Umbilical cord (tissue), 1 donor: ENCODE measurements at regions not wholly inside any gene's neighbourhood (a gene's known extent, or its start where the extent isn't known, plus 50 kb on each side); places are given as distances from the start of the nearest gene placed in this dataset.

Experiments
- DNase-seq: peaks from one replicate; pipeline ENCODE4 v3.0.0-alpha.2; 2015; ENCODE audit warnings: low spot score

DNA sequence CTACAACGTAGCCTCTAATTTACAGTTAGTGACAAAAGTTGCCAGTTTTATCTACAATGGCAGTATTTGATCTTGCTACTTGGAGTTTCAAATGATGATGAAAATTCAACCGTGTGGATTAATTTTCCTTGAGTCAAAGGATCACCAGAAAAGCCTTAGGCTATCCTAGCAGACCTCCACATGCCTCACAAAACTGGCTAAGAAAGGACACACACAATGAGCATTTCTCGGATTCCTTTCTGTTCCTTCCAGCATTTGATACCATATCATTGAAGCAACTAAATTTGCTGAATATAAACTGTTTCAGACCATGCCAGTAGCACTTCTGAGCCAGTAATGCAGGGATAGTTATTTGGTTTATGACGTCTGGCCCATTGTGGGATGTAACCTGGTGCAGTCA is 587.4 kb upstream of the MDFIC2 start:
- no peak for DNase-seq

DNA sequence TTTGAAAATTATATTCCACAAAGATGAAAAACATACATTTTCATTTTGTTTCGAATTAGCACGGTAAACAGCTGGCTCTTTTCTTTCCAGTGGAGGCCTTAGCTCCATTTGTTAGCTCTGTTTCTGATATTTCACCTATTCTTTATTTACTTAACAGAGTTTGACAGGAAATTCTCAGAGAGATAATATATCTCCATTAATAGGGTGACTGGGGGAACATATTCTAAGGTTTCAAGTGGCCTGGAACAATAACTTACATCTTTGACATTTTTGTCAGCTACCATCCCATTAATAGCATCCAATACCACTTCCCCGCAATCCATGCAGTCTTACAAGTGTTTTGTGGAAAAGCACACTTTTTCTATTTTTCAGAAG is 577.6 kb upstream of the MDFIC2 start:
- no peak for DNase-seq

DNA sequence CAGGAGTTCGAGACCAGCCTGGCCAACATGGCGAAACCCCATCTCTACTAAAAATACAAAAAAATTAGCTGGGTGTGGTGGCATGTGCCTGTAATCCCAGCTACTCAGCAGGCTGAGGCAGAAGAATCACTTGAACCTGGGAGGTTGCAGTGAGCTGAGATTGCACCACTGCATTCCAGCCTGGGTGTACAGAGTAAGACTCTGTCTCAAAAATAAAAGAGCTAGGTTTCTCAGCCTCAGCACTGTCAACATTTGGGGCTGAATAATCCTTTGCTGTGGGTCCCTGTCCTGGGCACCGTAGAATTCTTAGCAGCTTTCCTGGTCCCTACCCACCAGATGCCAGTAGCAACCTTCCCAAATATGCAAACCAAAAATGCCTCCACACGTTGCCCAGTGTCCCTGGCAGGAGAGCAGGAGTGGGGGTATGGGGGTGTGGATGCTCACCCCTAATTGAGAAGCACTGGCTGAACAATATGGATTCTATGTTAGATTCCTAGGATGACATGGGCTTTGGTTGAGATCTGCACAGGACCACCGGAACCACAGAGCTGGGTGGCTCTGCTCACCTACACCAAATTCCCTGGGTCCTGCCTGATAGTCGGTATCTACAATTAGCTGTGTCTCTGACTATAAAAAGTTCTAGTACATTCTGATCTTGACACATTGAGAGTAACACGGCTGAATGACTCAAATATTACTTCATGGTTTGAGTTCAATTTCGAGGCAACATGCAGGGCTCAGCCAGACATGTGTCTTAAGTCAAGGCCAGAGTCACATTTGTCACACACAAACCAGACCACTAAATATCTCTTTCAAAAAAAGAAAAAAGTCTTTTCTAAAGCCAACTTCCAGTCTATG is 577.0 kb upstream of the MDFIC2 start:
- DNase-seq, result no peak

DNA sequence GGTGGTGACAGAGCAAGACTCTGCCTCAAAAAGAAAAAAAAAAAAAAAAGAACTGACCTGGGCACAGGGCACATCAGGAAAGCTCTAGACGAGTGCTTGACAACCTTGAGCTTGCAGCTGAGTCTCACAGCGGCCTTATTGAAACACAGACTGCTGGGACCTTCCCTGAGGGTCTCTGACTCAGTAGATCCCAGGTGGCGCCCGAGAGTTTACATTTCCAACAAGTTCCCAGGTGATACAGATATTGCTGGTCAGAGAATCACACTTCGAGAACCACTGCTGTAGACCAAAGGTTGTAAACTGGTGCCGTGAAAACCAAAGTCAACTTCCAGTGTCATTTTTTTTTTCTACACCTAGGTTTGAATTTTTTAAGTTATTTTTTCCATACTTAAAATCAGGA is 573.2 kb upstream of the MDFIC2 start:
- no peak for DNase-seq

DNA sequence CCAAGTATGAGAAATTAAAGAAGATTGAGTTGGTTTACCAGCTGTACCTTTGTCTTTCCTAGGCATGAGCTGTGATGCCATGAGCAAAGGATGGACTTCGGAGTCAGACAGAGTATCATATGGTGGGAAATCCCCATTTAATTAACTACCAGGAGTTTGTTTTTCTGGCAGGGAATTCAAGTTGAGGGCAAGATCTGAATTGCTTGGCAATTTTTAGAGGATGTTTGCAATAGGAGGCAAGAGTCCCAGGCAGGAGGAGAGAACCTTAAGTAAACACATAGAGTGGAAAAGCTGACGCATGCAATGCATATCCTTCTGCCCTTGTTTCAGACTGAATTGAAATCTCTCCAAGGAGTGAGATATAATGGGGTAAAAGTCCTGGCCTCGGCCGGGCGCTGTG is 569.7 kb upstream of the MDFIC2 start:
- no peak for DNase-seq

DNA sequence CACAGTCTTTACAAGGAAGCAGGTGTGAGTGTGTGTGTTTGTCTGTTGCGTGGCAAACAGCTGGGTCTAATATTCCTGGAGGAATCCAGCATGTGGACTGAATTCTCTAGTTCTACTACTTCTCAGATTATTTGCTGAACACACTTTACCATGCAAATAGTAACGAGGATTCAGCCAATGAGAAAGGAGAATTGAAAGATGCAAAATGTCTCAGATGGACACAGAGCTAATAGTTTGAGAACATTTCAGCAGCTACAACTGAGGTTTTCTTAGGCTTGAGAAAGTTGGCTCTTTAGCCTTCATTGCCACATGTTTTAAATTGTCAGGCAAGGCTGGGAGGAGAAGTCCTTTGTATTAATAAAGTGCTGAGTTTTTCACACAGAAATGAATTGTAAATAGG is 568.0 kb upstream of the MDFIC2 start:
- DNase-seq, result no peak

DNA sequence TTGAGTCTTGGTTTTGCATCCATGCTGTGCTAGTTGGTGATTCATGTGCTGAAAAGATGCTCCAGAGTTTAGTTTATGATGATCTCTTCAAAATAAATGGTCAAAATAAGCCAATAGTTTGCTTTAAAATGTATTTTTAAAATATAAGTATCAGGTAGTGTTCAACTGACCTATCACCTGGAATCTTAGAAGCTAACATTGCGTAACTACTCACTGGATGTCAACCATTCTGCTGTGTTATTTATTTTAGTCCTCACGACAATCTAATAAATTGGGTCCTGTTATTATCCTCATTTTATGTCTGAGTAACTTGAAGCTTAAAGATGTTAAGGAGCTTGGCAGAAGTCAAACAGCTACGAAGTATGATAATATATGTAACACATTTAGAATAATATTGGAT is 563.7 kb upstream of the MDFIC2 start:
- no peak for DNase-seq

DNA sequence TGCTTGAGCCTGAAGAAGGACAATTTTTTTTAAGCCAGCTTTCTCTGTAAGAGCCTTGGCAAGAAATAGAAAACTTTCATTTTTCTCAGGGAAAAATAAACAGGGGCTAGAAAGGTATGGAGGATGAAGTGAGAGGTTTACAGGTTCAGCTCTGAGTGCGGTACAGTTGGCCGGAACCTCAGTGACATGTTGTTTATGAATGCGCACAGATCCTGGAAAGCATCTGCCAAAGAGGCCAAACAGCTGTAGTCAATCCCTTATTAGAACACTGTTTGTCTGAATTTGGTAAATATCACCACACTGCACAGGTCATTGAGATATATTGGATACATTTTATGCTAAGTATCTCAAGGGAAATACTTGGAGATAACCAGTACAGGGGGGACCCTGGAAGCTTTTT is 561.8 kb upstream of the MDFIC2 start:
- DNase-seq, result no peak

DNA sequence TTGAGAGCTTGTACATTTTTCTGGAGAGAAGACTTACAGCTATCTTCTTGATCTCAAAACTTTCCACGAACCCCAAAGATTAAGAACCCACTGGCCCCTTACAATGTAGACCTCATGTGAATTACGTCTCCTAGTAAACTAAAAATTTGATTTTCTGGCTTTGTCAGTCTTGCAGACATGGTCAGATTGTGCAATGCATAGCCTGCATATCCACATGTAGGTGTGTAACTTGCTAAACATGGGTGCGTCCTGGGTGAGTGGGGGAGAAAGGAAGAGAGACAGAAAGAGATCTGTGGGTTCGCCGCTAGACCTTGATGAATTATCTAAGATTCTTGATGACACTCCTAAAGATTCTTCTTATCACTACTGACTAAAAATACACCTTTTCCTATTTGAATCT is 561.2 kb upstream of the MDFIC2 start:
- no peak for DNase-seq

DNA sequence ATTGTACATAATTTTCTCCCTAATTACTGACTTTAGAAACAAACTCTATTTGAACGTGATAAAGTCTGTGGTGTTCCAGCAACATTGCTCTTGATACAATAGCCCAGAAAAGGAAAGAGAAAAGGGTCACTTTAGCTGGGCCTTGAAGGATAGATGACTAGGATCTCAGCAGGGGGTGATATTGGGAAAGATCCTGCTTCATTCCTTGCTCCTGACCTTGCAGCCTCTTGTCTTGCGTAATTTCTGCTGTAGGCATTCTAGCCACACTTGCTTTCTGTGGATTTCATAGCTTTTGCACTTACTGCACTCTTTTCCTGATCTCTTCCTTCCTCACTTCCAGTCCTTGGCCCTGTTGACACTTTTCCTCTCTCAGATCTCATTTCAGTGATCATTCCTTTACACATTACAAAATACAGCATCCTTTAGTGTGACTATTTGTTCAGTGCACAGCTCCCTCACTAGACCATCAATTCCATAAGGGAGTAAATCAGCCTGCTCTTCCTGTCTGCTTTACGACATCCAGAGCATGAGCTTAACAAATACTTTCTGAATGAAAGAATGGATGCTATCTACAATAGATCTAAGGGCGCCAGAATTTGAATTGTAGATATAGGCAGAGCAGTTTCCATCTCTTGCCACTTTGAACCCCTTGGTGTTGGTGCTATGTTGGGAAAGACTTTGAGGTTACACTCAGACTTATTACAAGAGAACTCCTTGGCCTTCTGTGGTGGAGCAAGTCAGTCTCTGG is 559.6 kb upstream of the MDFIC2 start:
- DNase-seq, result no peak

DNA sequence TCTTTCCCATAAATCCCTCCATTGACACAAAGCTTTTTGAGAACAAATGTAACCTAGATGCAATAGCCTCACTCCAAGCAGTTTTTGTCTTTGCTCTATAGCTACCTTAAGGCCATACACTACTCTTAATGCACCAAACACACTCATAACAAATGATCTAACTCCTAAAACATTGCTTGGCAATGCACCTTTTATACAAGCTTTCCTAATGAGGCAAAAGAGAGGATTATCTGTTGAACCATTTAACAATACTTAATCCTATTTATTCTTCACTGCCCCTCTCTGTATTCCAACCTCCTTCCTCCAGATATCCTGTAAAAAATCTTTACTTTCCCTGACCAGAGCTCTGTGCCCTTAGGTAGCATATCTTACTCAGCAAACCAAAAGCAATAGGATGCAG is 558.1 kb upstream of the MDFIC2 start:
- DNase-seq, result no peak

DNA sequence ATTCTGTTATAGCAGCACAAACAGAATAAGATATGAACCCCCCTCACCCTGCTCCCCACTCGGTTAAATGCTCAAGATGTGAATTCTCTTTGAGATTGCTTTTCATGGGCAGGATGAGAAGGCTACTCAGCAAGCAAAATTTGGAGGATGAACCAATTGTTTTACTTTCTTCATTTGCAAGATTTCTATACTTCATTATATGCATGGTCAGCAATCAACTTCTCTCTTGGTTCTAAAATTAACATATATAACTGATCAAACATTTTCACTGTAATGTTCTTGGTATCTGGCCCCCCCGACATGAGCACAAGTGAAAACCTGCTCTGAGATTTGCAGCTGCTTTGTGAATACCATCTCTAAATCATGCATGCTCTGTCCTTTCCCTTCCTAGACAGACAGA is 556.1 kb upstream of the MDFIC2 start:
- no peak for DNase-seq

DNA sequence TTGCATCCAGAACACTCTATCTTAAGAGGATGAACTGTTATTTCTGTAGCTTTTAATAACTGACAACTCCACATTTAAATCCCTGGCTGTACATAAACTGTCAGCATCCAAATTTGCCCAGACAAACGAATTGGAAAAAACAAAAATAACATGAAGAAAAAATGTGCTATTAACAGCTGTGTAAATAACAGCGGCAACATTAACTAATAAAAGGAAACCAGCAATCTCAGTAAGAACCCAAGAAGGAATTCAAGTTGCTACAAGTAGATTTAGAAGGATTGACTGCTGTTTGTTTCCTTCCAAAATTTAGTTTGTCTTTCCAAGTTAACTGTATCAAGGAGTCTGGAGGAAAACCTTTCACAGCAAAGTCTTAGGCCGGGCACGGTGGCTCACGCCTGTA is 550.6 kb upstream of the MDFIC2 start:
- DNase-seq, result no peak

DNA sequence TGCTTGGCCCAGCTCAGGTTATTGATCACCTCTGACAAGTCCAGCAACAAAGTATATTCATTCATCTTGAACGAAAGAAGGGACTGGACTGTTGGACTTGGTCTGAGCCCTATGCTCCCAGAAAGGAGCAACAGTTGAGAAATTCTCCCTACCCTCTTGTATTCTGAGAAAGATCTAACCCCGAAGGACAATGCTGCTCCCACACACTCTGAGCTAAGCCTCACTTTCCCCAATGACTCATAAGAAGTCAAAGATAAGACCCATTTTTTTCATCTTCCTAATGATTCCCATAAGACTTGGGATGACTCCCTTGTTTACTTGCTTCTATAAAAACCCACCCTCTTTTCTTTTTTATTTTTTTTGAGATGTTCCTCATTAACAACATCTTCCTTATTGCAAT is 549.4 kb upstream of the MDFIC2 start:
- DNase-seq, result no peak

DNA sequence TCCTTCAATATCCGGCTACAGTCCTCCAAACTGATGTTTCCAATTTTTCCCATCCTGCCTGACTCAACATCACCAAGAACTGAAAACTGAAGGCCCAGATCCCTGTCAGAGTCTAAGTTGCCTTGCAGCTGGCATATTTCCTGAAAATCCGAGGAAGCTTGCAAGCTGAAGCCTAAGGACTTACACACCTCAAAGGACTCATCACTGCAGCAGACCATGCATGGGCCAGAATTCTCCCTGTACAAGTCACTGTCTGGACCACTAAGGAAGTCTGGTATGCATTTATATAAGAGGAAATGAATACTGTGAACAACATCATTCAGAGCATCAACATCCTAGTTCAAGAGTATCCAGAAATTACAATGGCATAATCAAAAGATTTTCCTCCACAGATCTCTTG is 548.8 kb upstream of the MDFIC2 start:
- no peak for DNase-seq

DNA sequence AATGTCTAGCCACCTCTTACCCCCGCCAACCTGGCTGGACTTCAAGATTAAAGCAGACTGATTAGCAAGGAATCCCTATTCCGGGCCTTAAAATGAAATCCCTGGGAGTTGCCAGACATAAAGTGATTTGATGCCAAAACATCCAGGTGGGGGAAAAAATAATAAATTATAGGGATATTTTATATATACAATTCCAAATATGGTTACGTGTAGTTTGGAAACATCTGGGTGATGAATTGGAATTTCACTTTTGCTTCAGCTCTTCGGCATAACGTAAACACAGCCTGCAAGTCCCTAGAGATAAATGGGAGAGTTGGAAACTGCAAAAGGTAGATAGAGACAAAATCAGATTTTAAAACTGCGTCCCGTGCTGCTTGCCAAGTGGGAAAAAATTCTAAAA is 545.5 kb upstream of the MDFIC2 start:
- no peak for DNase-seq

DNA sequence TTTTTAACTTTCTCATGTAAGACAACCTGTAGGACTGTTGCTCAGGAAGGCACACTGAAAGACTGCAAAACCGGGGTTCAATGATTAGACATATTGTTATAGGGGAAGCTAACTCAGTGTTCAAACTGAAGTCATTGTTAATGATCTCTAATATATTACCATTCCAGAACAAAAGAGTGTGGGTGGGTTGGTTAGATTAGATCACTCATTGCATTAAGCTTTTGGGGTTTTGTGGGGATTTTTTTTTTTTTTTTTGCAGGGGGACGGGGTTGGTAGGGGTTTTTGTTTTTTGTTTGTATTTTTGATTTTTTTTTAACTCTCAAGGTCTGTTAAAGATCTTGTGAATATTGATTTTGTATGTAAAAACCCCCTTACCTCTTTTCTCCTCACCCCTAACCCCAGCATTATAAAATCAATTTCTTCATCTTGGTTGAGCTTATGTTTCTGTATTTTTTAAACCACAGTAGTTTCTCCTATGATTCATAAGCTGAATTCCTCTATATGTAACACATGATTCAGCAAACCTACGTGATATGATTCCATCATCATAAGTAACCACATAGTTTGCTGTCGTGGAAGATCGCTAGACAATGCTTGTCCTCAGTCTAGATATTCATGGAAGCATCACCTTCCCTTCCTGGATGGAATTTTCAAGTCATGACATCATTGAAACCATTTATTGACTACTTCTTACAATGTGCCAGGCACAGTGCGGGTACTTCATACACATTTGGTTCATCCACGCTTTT is 544.1 kb upstream of the MDFIC2 start:
- DNase-seq, result no peak

DNA sequence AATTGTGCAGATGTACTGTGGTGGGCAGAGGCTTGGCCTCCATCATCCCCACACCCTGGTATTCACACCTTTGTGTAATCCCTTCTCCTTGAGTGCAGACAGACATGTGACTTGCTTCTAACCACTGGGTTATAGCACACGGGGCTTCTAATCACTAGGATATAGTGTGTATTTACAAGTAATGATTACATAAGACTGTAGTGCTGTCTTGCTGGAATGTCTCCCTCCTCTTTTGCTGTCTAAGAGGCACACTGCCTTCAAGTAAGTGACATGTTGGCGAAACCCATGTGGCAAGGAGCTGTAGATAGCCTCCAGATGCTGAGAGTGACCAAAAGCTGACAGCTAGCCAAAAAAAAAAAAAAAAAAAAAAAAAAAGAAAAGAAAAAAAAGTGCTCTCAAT is 542.7 kb upstream of the MDFIC2 start:
- no peak for DNase-seq

DNA sequence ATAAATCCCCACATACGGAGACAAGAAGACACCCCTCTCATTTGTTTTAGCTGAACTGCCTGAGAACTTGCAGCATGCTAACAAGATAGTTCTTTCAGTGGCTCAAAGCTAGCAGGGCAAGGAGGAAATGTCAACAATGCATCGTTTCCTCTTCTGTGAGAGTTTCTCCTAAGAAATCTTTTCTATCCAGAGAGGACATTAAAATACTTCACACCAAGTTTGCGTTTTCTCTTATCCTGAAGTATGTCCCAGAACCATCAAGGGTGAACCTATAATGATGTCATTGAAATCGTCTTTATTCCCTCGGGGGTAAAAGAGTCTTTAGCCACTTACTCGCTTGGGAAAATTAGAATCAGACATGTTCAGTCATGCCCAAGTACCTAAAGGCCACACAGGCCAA is 541.7 kb upstream of the MDFIC2 start:
- DNase-seq, result no peak

DNA sequence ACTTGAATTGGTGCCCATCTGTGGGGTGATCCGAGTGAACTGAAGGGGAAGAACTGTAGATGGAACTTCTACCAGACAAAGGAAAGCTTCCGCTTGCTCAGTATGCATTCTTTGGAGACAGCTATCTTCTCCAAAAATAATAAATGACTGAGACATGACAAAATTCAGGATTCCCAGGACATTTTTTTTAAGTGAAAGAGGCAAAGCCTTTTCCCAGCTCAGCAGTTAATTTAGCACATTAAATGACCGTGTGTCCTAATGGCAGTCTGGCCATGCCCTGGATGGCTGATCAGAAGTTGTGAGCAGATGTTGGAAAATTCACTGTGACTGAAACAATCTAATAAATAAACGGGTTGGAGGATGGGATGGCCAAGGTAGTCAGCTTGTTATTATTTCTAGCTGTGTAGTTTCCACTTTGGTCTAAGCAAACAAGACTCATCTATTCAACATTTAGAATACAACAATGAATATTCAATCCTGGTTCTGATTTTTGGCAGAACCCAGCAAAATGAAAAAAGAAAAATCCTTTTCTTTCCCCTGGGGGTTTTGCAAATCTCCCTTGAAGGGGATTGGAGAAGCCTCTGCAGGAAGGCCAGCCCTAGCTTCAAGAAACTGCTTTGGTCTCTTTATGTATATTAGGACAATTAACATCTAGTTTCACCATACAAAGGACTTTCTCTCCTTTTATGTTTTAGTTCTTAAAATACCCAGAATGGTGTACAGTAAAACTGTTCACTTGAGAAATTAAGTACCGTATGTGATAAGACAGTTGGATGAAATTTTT is 540.9 kb upstream of the MDFIC2 start:
- no peak for DNase-seq

DNA sequence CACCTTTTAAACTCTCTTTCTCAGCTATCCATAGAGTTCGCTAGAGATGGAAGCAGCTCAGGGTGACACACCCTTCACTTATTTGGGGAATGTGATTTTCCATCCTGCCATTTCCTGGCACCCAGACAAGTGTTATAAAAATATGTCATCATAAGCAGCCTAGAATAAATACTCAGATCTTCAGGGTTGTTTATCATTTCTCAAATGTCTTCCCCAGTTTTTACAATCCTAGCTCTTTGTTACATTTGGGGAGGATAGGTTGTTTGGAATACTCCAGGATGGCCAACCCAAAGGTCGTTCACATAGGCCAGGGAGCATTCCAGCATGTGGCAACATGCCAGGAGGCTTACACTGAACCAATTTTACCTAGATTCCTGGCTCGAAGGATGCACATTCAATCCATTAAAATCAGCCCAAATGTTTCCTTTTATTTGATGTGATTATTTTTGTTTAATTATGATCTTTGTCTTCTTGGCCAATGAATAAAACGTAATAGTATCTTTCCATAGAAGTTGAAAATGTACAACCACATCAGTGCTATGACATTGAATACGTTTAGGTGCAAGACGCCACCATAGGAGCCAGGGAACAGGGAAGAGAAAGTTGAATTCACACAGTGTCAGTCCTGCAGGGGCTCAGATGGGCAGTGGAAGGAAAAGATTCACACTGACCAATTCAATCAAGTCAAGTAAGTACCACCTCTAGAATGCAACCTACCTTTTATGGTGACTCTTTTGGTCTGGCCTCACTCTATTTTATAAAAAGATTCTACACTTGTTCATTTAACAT is 537.7 kb upstream of the MDFIC2 start:
- DNase-seq, result peak; percentile 65
